Prostate gland (tissue), 2 donors: ENCODE measurements at regions not wholly inside any gene's neighbourhood (a gene's known extent, or its start where the extent isn't known, plus 50 kb on each side); places are given as distances from the start of the nearest gene placed in this dataset.

ENCODE experiments used
- DNase-seq: peaks from one replicate; pipeline ENCODE4 v3.0.0-alpha.2; 2019; ENCODE audit warnings: low spot score
- H3K27ac ChIP-seq, 2 donors: fragments of 200-600 bp; sonication (generic); 2 replicates each; pipeline ENCODE4 v1.5.1; 2017 to 2019
- H3K27me3 ChIP-seq: fragments of 200-600 bp; sonication (generic); replicated peaks from 2 replicates; pipeline ENCODE4 v1.5.1; 2019; ENCODE audit not compliant: insufficient read depth
- H3K36me3 ChIP-seq, 2 donors: fragments of 200-600 bp; sonication (generic); 1 replicate in 1 of 2; 2 replicates in 1 of 2; pipeline versions ENCODE4 v1.5.1 to v1.8.1; 2017 to 2019
- H3K4me1 ChIP-seq: fragments of 200-600 bp; sonication (generic); replicated peaks from 2 replicates; pipeline ENCODE4 v1.5.1; 2019
- H3K4me3 ChIP-seq, 2 donors: fragments of 200-600 bp; sonication (generic); 2 replicates each; pipeline ENCODE4 v1.5.1; 2017 to 2019
- H3K9me3 ChIP-seq: fragments of 200-600 bp; sonication (generic); 2 replicates; pipeline ENCODE4 v1.5.1; 2017
- CTCF ChIP-seq, 4 experiments: fragments of 200-600 bp in 2 of 4; fragments of 450-650 bp in 2 of 4; sonication (generic) in 2 of 4; IDR thresholded peaks; 1 replicate in 3 of 4; 2 replicates in 1 of 4; pipeline ENCODE4 v1.5.1; 2016 to 2019; ENCODE audit warnings: antibody characterized with exemption in 4 of 4, mild to moderate bottlenecking in 2 of 4, moderate library complexity in 2 of 4
- POLR2A ChIP-seq: fragments of 450-650 bp; IDR thresholded peaks from one replicate; pipeline ENCODE4 v1.6.1; 2016; ENCODE audit warnings: antibody characterized with exemption, mild to moderate bottlenecking
- POLR2AphosphoS5 ChIP-seq: sonication (generic); formaldehyde crosslinking; IDR thresholded peaks from one replicate; pipeline ENCODE4 v1.6.1; 2017; ENCODE audit warnings: antibody characterized with exemption
- WGBS: methylation state at CpG from one replicate; pipeline ENCODE4 v1.1.5; 2018; 5-methylcytosine and 5-hydroxymethylcytosine counted together
- intact Hi-C: fragments of 100-400 bp; cut with DNase I; formaldehyde crosslinking; loops from one replicate; pipeline ENCODE4 v1.14.2; 2022

DNA sequence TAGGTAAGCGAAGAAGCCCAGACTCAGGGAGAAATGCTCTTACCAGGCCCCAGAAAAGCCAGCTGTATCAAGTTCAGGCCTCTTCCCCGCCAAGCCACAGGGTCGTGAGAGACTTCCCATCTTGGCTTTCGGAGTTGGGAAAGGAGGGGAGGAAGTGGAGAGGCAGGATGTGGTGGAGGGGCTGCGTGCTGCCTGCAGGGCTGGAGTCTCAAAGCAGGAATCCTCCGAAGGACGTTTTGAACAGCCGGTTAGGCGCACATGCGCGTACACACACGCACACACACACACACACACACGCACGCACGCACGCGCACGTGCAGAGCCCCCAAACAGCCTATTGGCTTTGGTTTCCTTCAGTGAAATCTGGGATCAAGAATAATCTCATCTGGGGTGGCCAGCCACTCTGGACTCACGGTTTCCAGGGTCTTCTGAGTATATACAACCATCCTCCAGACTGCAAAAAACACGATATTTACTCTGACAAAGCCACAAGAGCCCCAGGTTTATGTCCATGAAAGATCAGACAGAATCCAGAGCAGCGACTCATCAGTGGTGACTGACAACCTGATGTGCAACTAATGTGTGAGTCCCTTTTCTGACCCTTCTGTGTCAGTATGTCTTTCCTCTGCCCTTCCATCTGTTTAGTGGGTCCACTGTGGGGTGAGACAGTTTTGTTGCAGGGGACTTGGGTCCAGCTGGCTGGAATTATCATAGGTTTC, 115.0 kb upstream of the ZNF438 start:
- intact Hi-C loops = no loop called here
- no peaks in the 10 kb centered on the region for H3K4me1 ChIP-seq
- no peak for TF ChIP-seq POLR2AphosphoS5
- no peaks in the 10 kb centered on the region for H3K36me3 ChIP-seq
- H3K27ac ChIP-seq = no peak overlapping the region
- no peaks in the 10 kb centered on the region for H3K27me3 ChIP-seq
- H3K4me3 ChIP-seq = no peak overlapping the region
- 56% methylated on average over 21 of the region's 21 CpGs for WGBS
- H3K9me3 ChIP-seq = no peaks in the 10 kb centered on the region
- DNase-seq = no peak

GRCh38 chr10:31147210-31147608, 115.5 kb upstream of the ZNF438 start:
- 26% methylated on average over 2 of the region's 2 CpGs for WGBS

GRCh38 chr10:31148951-31149350, 117.3 kb upstream of the ZNF438 start:
- no peak for TF ChIP-seq POLR2AphosphoS5
- no peak for TF ChIP-seq POLR2A
- no peak for DNase-seq
- 78% methylated on average over 4 of the region's 4 CpGs for WGBS
- Histone ChIP-seq H3K27ac (no peak overlapping the region), H3K27me3 (no peaks in the 10 kb centered on the region), H3K4me3 (no peak overlapping the region), H3K36me3 (no peaks in the 10 kb centered on the region), H3K4me1 (no peaks in the 10 kb centered on the region), H3K9me3 (no peaks in the 10 kb centered on the region)
- intact Hi-C loops = no loop called here

More at GRCh38 chr10:31147210-31147608, 115.5 kb upstream of the ZNF438 start:
- Histone ChIP-seq H3K27ac (no peak overlapping the region), H3K36me3 (no peaks in the 10 kb centered on the region), H3K27me3 (no peaks in the 10 kb centered on the region), H3K9me3 (no peaks in the 10 kb centered on the region), H3K4me3 (no peak overlapping the region), H3K4me1 (no peaks in the 10 kb centered on the region)
- no peak for TF ChIP-seq CTCF (IDR thresholded peaks at IDR 0.05)
- no peak for TF ChIP-seq POLR2A
- no peak for TF ChIP-seq POLR2AphosphoS5
- DNase-seq = no peak
- intact Hi-C loops = no loop called here

DNA sequence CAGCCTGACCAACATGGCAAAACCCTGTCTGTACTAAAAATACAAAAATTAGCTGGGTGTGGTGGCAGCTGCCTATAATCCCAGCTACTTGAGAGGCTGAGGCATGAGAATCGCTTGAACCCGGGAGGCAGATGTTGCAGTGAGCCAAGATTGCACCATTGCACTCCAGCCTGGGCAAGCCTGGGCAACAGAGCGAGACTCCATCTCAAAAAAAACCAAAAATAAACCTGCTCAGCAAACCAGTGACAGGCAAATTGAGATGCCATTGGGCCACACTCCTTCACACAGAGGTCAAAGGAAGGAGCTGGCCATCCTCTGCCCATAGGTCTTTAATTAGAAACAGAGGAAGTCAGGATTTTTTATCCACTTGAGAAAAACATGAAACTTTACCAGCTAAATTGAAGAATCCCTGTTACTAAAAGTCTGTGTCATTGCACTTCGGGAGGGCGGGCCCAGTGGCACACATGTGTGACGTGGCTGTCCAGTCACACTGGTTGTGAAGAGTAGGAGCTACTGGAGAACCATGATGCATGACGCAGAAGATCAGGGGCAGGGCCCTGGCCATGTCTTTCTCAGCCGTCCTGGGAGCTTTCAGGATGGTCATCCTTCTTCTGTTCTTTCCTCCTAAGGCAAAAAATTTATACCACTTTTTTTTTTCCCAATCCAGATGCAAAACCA, 118.3 kb upstream of the ZNF438 start:
- 73% methylated on average over 8 of the region's 8 CpGs for WGBS
- Histone ChIP-seq H3K4me3 (no peak overlapping the region), H3K4me1 (no peaks in the 10 kb centered on the region), H3K27ac (no peak overlapping the region), H3K36me3 (no peaks in the 10 kb centered on the region), H3K27me3 (no peaks in the 10 kb centered on the region), H3K9me3 (no peaks in the 10 kb centered on the region)
- no peak for DNase-seq
- intact Hi-C loops = no loop called here
- TF ChIP-seq POLR2AphosphoS5 = no peak
- no peak for TF ChIP-seq POLR2A

DNA sequence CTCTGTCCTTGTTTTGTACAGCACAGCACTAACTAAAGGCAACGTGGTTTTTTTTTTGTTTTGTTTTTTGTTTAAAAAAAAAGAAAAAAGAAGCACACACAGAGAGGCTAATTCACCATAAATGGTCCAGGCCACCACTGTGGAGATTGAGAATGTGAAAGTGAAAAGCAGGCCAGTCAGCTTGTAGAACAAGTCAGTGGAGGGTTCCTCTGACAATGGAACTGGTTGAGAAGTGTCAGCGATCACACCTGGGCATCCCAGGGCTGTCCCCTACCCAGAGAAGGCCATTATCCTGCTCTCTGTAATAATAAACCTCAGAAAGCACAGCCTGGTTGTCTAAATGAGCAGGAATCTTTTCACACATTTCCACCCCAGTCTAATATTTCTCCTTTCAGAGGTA, 119.6 kb upstream of the ZNF438 start:
- no peak overlapping the region for H3K27ac ChIP-seq
- H3K36me3 ChIP-seq = no peaks in the 10 kb centered on the region
- WGBS = 77% methylated on average over 2 of the region's 2 CpGs
- H3K27me3 ChIP-seq = no peaks in the 10 kb centered on the region
- H3K4me1 ChIP-seq = no peaks in the 10 kb centered on the region
- no peaks in the 10 kb centered on the region for H3K9me3 ChIP-seq
- DNase-seq = no peak
- no peak overlapping the region for H3K4me3 ChIP-seq
- intact Hi-C loops = no loop called here
- TF ChIP-seq POLR2A (no peak), POLR2AphosphoS5 (no peak), CTCF (IDR thresholded peaks at IDR 0.05) (no peak)

DNA sequence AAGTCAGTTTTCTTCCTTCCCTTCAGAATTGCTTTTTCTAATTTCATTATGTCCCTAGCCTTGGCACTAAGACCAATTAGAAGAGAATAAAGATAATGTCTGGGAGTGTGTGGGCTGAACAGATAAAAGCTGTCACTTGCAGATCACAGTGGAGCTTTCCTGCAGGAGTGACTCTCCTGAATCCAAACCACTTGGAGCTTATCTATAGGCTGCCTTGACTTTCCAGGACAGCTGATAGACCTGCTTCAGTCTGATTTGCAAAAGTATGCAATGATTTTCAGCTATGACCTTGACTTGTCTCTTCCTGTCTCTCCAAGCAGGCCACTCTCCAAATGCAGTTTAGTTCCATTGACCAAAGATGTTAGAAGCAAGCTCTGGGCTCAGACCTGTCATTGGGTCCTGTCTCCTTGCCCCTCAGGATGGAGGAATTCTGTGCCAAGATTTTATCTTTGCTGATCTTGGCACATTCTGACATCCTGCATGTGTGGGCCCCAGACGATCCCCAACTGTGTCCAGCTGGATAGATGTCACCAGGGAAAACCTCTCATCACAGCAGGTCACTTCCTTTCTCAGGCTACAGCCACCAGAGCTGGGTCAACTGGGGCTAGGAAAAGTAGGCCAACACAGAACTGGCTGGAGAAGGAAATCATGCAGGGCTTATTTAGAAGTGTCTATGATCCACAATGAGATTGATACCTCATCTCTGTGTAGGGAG, 120.9 kb upstream of the ZNF438 start:
- Histone ChIP-seq H3K4me1 (peaks cover under 1% of the 10 kb centered on the region), H3K36me3 (no peaks in the 10 kb centered on the region), H3K27ac (no peak overlapping the region), H3K9me3 (no peaks in the 10 kb centered on the region), H3K27me3 (no peaks in the 10 kb centered on the region), H3K4me3 (no peak overlapping the region)
- no peak for DNase-seq
- TF ChIP-seq CTCF (IDR thresholded peaks at IDR 0.05) (no peak), POLR2A (no peak), POLR2AphosphoS5 (no peak)
- intact Hi-C loops = no loop called here
- WGBS = 18% methylated on average over 1 of the region's 1 CpG
